ENCODE measurements at regions not wholly inside any gene's neighbourhood (a gene's known extent, or its start where the extent isn't known, plus 50 kb on each side); places are given as distances from the start of the nearest gene placed in this dataset.

DNA sequence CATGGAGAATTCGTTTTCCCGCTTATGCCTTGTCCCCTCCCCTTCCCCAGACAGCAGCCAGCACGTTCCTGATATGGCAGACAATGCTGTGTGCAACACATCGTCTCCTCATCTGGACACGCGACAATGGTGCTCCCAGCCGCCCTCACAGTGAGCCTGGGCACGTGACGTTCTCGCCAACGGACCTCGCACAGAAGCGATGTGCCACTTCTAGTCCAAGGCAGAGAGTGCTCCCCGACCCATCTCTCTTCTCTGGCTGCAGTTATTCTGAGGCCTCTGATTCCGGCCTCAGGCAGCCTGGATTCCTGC lies 505.4 kb downstream of the EIPR1 start:
- TF ChIP-seq, protein P1, sequence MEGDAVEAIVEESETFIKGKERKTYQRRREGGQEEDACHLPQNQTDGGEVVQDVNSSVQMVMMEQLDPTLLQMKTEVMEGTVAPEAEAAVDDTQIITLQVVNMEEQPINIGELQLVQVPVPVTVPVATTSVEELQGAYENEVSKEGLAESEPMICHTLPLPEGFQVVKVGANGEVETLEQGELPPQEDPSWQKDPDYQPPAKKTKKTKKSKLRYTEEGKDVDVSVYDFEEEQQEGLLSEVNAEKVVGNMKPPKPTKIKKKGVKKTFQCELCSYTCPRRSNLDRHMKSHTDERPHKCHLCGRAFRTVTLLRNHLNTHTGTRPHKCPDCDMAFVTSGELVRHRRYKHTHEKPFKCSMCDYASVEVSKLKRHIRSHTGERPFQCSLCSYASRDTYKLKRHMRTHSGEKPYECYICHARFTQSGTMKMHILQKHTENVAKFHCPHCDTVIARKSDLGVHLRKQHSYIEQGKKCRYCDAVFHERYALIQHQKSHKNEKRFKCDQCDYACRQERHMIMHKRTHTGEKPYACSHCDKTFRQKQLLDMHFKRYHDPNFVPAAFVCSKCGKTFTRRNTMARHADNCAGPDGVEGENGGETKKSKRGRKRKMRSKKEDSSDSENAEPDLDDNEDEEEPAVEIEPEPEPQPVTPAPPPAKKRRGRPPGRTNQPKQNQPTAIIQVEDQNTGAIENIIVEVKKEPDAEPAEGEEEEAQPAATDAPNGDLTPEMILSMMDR (IDR thresholded peaks at IDR 0.05; ENCODE audit: low read length), result no peak
- no peak for TF ChIP-seq EZH2 (IDR thresholded peaks at IDR 0.05; ENCODE audit: borderline replicate concordance, low read length)
